IMR-90 (cell line): ENCODE measurements at regions not wholly inside any gene's neighbourhood (a gene's known extent, or its start where the extent isn't known, plus 50 kb on each side); places are given as distances from the start of the nearest gene placed in this dataset.

Experiments
- ATAC-seq: fragments of 200-7000 bp; cut with Tn5 transposase; 2 replicates; pipeline ENCODE4 v1.9.1; 2020; ENCODE audit warnings: low read depth, mild to moderate bottlenecking, moderate library complexity
- BruUV-seq: library from RNA; stranded (reverse); fragments of 400-500 nt; replicated peaks from 2 replicates; lab custom pipeline; 2021; lab: Mats Ljungman, UMichigan
- CTCF ChIA-PET: fragments of 300-600 bp; formaldehyde crosslinking; extraction: SDS; loops from one replicate; lab custom pipeline; 2021; ENCODE audit warnings: antibody characterized with exemption; lab: Yijun Ruan, JAX
- POLR2A ChIA-PET: fragments of 300-600 bp; sonication (Branson Sonifier 250); formaldehyde crosslinking; loops from one replicate; lab custom pipeline; 2022; ENCODE audit warnings: antibody characterized with exemption; ENCODE audit not compliant: unreplicated experiment; lab: Charles Lee
- DNase-seq: peaks from one replicate; pipeline ENCODE4 v3.0.0; 2013
- H2AFZ ChIP-seq: replicated peaks from 2 replicates; pipeline ENCODE3; 2013; ENCODE audit warnings: low read length, mild to moderate bottlenecking; ENCODE audit not compliant: poor library complexity
- H2AK5ac ChIP-seq: 2 replicates; pipeline ENCODE4 v1.6.1; 2013; ENCODE audit warnings: low read depth, low read length, inconsistent platforms
- H2AK9ac ChIP-seq: replicated peaks from 2 replicates; pipeline ENCODE3; 2013; ENCODE audit warnings: mild to moderate bottlenecking, low read depth, low read length, moderate library complexity; ENCODE audit not compliant: poor library complexity
- H2BK120ac ChIP-seq: 2 replicates; pipeline ENCODE4 v1.6.1; 2013; ENCODE audit warnings: low read depth, low read length, inconsistent platforms
- H2BK15ac ChIP-seq: 3 replicates; pipeline ENCODE4 v1.6.1; 2013; ENCODE audit warnings: low read depth, low read length, inconsistent platforms
- H2BK20ac ChIP-seq: 2 replicates; pipeline ENCODE4 v1.6.1; 2013; ENCODE audit warnings: low read depth, mild to moderate bottlenecking, inconsistent platforms, low read length, moderate library complexity
- H2BK5ac ChIP-seq: 2 replicates; pipeline ENCODE4 v1.6.1; 2013; ENCODE audit warnings: mild to moderate bottlenecking, low read depth, low read length, inconsistent platforms; ENCODE audit not compliant: poor library complexity, severe bottlenecking
- H3K14ac ChIP-seq: replicated peaks from 2 replicates; pipeline ENCODE4 v1.6.1; 2013; ENCODE audit warnings: low read depth, low read length, inconsistent platforms
- H3K18ac ChIP-seq: 2 replicates; pipeline ENCODE4 v1.6.1; 2013; ENCODE audit warnings: low read depth, low read length, control low read depth
- H3K23ac ChIP-seq: 2 replicates; pipeline ENCODE4 v1.6.1; 2013; ENCODE audit warnings: low read depth, low read length, inconsistent platforms
- H3K27ac ChIP-seq: 2 replicates; pipeline ENCODE4 v1.5.1; 2013; ENCODE audit warnings: mild to moderate bottlenecking, control low read depth, low read length; ENCODE audit not compliant: insufficient read depth
- H3K27me3 ChIP-seq: 2 replicates; pipeline ENCODE4 v1.6.1; 2013; ENCODE audit warnings: low read length; ENCODE audit not compliant: control insufficient read depth, insufficient read depth
- H3K36me3 ChIP-seq: 2 replicates; pipeline ENCODE4 v1.6.1; 2013; ENCODE audit warnings: low read length, mixed read lengths; ENCODE audit not compliant: control insufficient read depth, insufficient read depth
- H3K4ac ChIP-seq: 2 replicates; pipeline ENCODE4 v1.6.1; 2013; ENCODE audit warnings: low read depth, low read length, inconsistent platforms
- H3K4me1 ChIP-seq: 2 replicates; pipeline ENCODE4 v1.6.1; 2013; ENCODE audit warnings: low read length, mixed read lengths; ENCODE audit not compliant: control insufficient read depth, insufficient read depth
- H3K4me2 ChIP-seq: 2 replicates; pipeline ENCODE4 v1.6.1; 2013; ENCODE audit warnings: low read depth, mild to moderate bottlenecking, control low read depth, low read length, moderate library complexity
- H3K4me3 ChIP-seq: 2 replicates; pipeline ENCODE4 v1.5.1; 2013; ENCODE audit warnings: low read depth, mild to moderate bottlenecking, control low read depth, low read length, moderate library complexity; ENCODE audit not compliant: insufficient read depth
- H3K56ac ChIP-seq: 2 replicates; pipeline ENCODE4 v1.6.1; 2013; ENCODE audit warnings: low read length, inconsistent platforms; ENCODE audit not compliant: insufficient read depth; ENCODE audit errors: extremely low read depth
- H3K79me1 ChIP-seq, 2 experiments: 2 replicates each; pipeline ENCODE4 v1.6.1; 2013; ENCODE audit warnings: low read length in 2 of 2, inconsistent platforms in 1 of 2, low read depth in 1 of 2
- H3K9ac ChIP-seq: 2 replicates; pipeline ENCODE4 v1.6.1; 2013; ENCODE audit warnings: low read depth, low read length, control low read depth
- H3K9me1 ChIP-seq: 2 replicates; pipeline ENCODE4 v1.6.1; 2013; ENCODE audit warnings: low read length, inconsistent platforms; ENCODE audit not compliant: insufficient read depth
- H3K9me3 ChIP-seq: 2 replicates; pipeline ENCODE4 v1.6.1; 2013; ENCODE audit warnings: low read length; ENCODE audit not compliant: control insufficient read depth, insufficient read depth
- H4K20me1 ChIP-seq: 2 replicates; pipeline ENCODE4 v1.6.1; 2013; ENCODE audit warnings: low read length, inconsistent platforms; ENCODE audit not compliant: insufficient read depth
- H4K5ac ChIP-seq: 2 replicates; pipeline ENCODE4 v1.6.1; 2013; ENCODE audit warnings: mild to moderate bottlenecking, low read depth, low read length, control low read depth
- H4K8ac ChIP-seq, 2 experiments: 2 replicates each; pipeline ENCODE4 v1.6.1; 2013; ENCODE audit warnings: low read depth in 2 of 2, low read length in 2 of 2, control low read depth in 1 of 2, inconsistent platforms in 1 of 2
- H4K91ac ChIP-seq: 2 replicates; pipeline ENCODE4 v1.6.1; 2013; ENCODE audit warnings: low read depth, low read length, inconsistent platforms; ENCODE audit not compliant: insufficient read depth
- CTCF ChIP-seq: conservative IDR thresholded peaks from 2 replicates; pipeline ENCODE4 v1.5.1; 2012; ENCODE audit warnings: mild to moderate bottlenecking, low read depth, low read length, improper control_type of control experiment
- MAFK ChIP-seq: IDR thresholded peaks from 2 replicates; pipeline ENCODE4 v1.6.1; 2012; ENCODE audit warnings: low read depth, low read length, improper control_type of control experiment
- POLR2A ChIP-seq: IDR thresholded peaks from 2 replicates; pipeline ENCODE4 v1.6.1; 2012; ENCODE audit warnings: mild to moderate bottlenecking, low read depth, low read length
- RAD21 ChIP-seq: IDR thresholded peaks from 2 replicates; pipeline ENCODE4 v1.6.1; 2012; ENCODE audit warnings: low read length, improper control_type of control experiment
- RCOR1 ChIP-seq: IDR thresholded peaks from 2 replicates; pipeline ENCODE4 v1.6.1; 2012; ENCODE audit warnings: mild to moderate bottlenecking, low read length, improper control_type of control experiment; ENCODE audit not compliant: insufficient replicate concordance
- WGBS, 2 experiments: methylation state at CpG; one replicate each; pipeline versions ENCODE4 v1.1.5 to v1.1.7; 2013; ENCODE audit warnings: missing lambda C conversion rate in 2 of 2; ENCODE audit not compliant: insufficient read length in 1 of 2; ENCODE audit errors: extremely low coverage in 2 of 2; 5-methylcytosine and 5-hydroxymethylcytosine counted together
- dilution Hi-C: fragments of 300-500 bp; cut with HindIII; formaldehyde crosslinking; loops from one replicate; pipeline ENCODE4 v1.14.3; 2018; ENCODE audit warnings: low sequenced_read_pairs; ENCODE audit not compliant: unreplicated experiment
- in situ Hi-C: fragments of 300-500 bp; cut with MboI; formaldehyde crosslinking; loops from 3 replicates; pipeline ENCODE4 v1.14.3; 2019; ENCODE audit warnings: low sequenced_read_pairs, inconsistent platforms, mixed read lengths
- intact Hi-C: fragments of 100-400 bp; cut with micrococcal nuclease; formaldehyde crosslinking; loops from 2 replicates; pipeline ENCODE4 v1.10.0; 2022

GRCh38 chr1:88462488-88463261 is 221.4 kb upstream of the PKN2 start:
- ChIA-PET POLR2A (no interaction called here), CTCF (interaction anchor here (0.9 to 1.3 kb wide), 2 partner anchors 10 to 11 kb away, joined by 3 to 5 read pairs; no protein-coding TSS in a partner anchor)
- BruUV-seq, result no TSS peak
- H3K4me1 ChIP-seq, result no peaks in the 10 kb centered on the region
- H4K91ac ChIP-seq, result no peak overlapping the region
- peak overlapping the region; percentile 62; the same call in 1 of the 2 replicates for H3K9ac ChIP-seq
- no peak overlapping the region for H4K8ac ChIP-seq
- H3K18ac ChIP-seq, result no peak overlapping the region; the same call in 1 of the 2 replicates
- peak overlapping the region; percentile 47 for H3K4me3 ChIP-seq
- H2BK20ac ChIP-seq, result no peak overlapping the region
- H2BK5ac ChIP-seq, result no peak overlapping the region
- H2AK9ac ChIP-seq, result no peak overlapping the region
- ATAC-seq, result peak; percentile 90
- dilution Hi-C loops, result no loop called here
- H3K9me3 ChIP-seq, result no peaks in the 10 kb centered on the region
- H3K36me3 ChIP-seq, result no peaks in the 10 kb centered on the region
- no peak for TF ChIP-seq POLR2A
- no peak for TF ChIP-seq RCOR1
- no peak for TF ChIP-seq MAFK
- TF ChIP-seq CTCF, result no peak
- no peak for TF ChIP-seq RAD21
- no peak overlapping the region for H2AK5ac ChIP-seq
- peak overlapping the region; percentile 86 for H2AFZ ChIP-seq
- no peaks in the 10 kb centered on the region for H3K9me1 ChIP-seq
- intact Hi-C loops, result no loop called here
- H3K4me2 ChIP-seq, result peak overlapping the region; percentile 96
- H4K5ac ChIP-seq, result no peak overlapping the region; the same call in 1 of the 2 replicates
- no peak overlapping the region for H3K56ac ChIP-seq
- no peak overlapping the region for H2BK15ac ChIP-seq
- no peak overlapping the region for H2BK120ac ChIP-seq
- H4K20me1 ChIP-seq, result no peaks in the 10 kb centered on the region
- no peaks in the 10 kb centered on the region for H3K79me1 ChIP-seq
- no peak overlapping the region for H3K14ac ChIP-seq
- H3K27me3 ChIP-seq, result no peaks in the 10 kb centered on the region; the same call in 1 of the 2 replicates
- no peak overlapping the region for H3K4ac ChIP-seq
- H3K23ac ChIP-seq, result no peak overlapping the region
- in situ Hi-C loops, result no loop called here
- H3K27ac ChIP-seq, result peak overlapping the region; percentile 62; the same call in 1 of the 2 replicates
- peak; percentile 17 for DNase-seq
- WGBS, 2 experiments, result 2% methylated on average over 12 of the region's 69 CpGs; no CpG with 5 or more reads in 1 of the 2 experiments
